GM19238 (cell line): ENCODE measurements at regions not wholly inside any gene's neighbourhood (a gene's known extent, or its start where the extent isn't known, plus 50 kb on each side); places are given as distances from the start of the nearest gene placed in this dataset.

Source experiments
- DNase-seq: peaks from one replicate; pipeline ENCODE4 v3.0.0; 2011; ENCODE audit warnings: low spot score; ENCODE audit not compliant: insufficient read length

DNA sequence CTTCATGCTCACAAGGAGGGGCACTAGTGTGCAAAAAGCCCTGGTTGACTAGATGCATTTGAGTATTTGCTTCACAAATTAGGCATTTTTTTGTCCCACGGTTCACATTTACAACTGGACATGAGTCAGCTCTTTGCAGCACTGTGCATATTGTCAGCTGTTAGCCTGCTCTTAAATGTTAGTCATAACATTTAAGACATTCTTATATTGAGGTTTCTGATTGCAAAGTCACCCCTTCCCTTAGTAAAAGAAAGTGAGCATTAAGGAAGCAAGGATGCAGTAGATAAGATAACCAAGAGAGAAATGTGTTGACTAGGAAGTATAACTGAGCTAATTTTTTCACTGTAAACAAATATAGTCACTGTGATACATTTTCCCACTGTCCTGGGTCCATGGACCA lies 132.6 kb upstream of the CTTNBP2NL start:
- no peak for DNase-seq

DNA sequence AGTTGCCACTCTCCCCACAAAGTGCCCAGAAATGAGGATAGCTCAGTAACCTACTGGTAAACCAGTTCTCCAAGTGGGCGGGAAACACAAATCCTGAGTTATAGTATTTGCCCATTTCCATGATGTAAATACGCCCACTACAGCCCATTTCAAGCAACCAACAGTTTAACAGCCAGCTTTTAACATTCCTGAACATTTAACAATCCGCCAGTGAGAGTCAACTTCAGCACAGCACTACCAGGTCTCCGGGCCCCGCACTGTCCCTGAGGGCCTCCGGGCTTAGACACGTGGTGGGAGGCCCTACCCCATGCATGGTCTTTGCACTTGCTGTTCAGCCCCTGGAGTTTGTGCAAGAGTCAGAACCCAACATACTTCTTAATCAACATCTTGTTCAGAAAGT lies 132.0 kb upstream of the CTTNBP2NL start:
- no peak for DNase-seq

DNA sequence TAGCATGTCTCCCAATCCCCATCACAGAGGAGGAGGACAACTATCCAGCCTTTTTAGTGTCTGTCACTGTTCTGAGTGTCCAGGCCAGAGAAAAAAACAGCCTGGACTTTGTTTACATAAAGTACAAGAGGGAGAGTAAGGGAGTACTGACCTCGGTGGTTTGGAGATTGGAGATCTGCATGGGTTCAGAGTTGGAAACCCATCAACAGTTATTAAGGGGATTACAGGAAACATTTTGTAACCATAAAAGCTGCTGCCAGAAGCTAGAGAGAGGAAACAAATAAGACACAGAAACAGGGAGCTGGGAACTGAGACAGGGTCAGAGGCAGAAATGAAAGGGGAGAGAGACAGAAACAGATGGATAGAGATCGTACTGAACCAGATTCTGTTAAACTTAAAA lies 131.5 kb upstream of the CTTNBP2NL start:
- no peak for DNase-seq

DNA sequence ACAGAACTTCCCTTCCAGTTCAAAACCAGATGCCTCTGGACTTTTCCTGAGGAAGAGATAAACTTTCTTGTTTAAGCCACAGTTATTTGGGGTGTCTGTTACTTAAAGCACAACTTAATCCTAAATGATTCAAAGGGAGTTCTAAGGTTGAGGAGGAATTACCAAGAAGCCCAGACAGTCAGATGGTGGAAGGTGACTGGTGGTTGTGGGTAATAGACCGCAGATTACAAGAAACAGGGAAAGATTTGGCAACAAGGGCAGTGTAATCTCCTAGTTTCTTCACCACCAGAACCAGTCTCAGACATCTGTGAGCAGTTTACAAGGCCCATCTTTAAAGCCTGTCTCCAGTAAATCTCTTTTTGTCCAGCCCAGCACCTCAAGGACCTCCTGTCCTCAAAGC lies 130.1 kb upstream of the CTTNBP2NL start:
- no peak for DNase-seq

DNA sequence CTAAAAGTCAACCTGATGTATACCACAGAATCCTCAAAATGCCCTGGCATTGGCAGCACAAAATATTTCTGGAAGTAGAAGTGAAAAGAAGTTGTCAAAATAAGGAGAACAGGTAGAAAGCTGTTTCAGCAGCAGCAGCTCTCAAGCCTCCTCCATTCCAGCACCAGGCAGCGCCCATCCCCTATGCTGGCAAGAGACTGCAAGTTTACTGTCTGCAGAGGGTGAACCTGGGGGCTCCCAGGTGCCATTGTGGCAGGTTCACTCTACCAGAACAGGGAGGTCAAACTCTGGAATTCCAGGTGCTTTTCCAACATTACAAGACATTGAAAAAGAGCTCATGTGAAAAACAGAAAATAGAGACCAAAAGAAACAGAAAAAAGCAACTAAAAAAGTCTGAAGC lies 128.8 kb upstream of the CTTNBP2NL start:
- DNase-seq: no peak

DNA sequence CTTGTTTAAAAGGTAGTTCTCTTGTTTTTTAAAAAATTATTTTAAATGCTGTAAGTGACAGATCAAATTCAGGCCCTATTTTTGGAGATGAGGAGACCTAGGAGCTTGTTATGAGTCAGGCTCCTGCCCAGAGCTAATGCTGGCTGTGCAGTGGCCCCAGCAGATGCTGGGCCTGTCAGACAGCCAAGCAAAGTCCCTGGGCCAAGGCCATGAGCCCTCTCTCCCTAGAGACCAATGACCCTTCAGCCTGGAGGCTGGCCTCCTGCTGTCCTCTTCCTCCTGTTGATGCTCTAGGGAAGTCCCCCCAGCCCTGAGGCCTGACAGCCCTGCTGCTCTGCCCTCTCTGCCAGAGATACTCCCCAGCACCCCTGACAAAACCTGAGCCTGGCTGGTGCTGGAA lies 128.1 kb upstream of the CTTNBP2NL start:
- no peak for DNase-seq

DNA sequence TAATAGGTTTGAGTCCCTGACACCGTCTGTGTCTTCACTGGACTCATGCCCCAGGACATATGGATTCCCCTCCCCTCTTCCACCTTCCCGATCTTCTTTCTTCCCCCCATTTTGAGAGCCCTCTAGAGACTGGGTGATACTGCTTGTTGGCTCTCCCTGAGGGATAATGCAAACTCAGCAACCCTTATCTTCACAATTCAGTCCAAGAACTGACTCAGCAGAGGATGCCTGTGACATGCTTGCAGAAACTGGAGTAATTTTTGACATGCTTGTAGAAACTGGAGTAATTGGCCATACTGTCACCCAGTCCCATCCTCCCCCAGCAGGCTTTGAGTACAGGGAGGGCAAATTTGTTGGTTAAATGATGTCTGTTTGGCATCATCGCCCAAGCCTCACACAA lies 127.6 kb upstream of the CTTNBP2NL start:
- DNase-seq: no peak

DNA sequence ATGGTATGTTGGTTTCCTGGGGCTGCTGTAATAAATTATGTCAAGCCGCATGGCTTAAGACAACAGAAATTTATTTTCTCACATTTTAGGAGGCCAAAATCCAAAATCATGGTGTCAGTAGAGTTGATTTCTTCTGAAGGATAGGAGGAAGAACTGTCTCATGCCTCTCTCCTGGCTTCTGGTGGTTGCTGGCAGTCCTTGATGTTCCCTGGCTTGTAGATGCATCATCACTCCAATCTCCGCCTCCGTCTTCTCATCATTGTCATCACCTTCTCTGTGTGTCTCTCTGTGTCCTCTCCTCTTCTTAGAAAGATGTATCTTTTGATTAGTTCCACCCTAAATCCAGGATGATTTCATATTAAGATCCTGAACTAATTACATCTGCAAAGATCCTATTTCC lies 124.7 kb upstream of the CTTNBP2NL start:
- no peak for DNase-seq

DNA sequence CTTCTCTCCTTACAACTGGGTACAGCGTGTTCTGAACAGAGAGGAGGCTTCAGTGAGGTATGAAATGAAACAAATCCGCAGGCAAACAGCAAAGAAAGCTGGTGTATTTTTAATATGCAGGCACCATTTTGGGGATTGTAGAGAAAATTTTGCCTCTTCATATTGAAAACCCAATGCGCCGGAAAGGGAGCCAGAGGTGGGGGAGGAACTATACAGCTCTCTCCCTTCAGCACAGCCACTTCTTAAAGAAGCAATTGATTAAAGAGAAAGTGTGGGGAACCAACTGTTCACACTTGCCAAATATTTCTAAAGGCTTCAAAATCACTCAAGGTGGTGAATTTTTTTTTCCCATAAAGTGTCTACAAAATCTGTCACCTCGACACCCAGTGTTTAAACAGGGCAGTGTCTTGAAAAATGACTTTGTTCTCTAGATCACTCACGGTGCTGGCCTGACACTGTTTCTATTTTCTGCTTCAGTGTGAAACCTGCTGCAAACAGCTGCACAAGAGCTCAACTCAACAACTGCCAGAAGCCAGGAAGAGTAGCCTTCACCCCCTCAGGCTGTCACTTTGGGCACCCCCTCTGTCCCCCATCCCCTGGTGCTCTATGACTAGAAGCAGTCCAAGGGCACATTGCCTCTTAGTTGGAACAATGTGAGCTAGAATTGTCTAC lies 123.8 kb upstream of the CTTNBP2NL start:
- DNase-seq: no peak

DNA sequence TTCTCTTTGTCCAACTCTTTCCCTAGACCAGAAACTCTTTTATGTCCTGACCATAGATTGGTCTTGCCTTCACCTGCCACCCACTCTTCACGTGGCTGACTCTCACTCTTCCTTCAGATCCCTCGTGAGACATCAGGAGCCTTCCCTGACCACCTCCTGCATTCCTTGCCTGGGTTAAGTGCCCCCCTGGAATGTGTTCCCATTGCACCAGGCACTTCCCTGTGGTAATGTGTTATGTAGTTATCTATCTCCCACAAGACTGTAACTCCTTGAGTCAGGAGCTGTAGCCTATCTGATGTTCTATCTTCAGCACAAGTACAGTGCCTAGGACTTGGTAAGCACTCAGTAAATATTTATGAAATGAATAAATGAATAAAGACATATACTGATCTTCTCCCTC lies 111.2 kb upstream of the CTTNBP2NL start:
- DNase-seq: no peak

DNA sequence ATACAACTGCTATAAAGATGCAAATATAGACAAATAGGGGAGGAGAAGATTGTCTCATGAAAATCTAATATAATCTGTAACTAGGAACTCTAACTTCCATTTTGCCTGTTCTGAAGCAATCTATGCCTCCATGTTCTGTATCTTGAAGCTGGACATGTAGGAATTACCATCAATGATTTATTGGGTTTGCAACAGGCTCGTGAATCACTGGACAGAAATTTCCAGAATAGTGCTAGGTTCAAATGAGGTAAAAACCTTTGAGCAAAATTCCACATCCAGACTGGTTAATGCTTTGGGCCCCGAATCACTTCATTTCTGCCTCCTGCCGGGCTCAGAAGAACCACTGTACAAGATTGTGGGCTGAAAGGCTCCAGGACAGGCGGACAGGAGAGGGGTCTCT lies 110.7 kb upstream of the CTTNBP2NL start:
- DNase-seq: no peak

DNA sequence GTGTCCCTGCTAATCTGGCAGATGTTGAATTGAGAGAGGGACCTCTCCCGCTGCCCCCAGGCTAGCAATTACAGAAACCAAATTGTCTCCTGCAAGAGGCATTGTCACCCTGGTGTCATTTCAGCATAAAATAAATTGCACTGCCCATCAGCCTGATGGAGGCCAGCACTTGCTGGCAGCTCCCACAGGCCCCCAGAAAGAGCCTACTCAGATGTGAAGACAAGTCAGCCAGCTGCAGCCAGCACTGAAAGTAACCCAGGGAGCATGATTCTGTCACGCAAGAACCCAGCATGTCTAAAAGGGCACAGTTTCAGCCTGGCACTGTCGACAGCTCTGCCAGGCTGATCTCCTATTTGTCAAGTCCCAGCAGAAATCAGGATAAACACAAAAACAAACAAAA lies 110.3 kb upstream of the CTTNBP2NL start:
- no peak for DNase-seq

DNA sequence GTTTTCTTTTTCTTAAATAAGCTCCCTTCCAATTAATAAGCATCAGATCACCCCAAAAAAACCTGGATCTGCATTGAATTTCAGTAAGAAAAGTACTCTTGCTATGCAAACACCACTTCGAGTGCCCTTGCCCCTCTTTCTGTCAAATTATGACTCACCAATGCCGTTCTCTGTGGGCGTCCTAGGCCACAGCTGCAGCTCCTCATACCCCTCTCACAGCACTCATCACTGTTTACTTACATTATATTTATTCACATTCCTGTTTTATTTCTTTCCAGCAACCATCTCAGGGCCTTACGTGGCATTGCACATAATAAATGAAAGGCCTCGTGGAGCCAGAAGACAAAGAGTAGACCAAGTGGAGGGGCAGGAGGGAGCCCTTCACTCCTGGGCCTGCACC lies 99.1 kb upstream of the CTTNBP2NL start:
- DNase-seq: no peak

DNA sequence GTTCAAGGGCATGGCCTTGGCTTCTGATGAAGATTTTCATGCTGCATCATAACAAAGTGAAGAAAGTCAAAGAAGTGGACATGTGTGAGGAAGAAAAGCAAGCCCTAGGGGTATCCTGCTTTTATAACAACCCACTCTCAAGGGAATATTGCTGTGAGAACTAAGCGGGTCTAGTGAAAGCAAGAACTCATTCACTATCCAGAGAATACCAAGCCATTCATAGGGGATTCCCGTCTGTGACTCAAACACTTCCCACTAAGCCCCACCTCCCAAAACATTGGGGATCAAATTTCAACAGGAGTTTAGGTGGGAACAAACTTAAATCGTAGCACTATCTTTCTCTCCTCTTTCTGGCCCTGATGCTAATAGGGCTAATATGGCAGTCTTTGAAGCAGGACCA lies 98.5 kb upstream of the CTTNBP2NL start:
- no peak for DNase-seq

DNA sequence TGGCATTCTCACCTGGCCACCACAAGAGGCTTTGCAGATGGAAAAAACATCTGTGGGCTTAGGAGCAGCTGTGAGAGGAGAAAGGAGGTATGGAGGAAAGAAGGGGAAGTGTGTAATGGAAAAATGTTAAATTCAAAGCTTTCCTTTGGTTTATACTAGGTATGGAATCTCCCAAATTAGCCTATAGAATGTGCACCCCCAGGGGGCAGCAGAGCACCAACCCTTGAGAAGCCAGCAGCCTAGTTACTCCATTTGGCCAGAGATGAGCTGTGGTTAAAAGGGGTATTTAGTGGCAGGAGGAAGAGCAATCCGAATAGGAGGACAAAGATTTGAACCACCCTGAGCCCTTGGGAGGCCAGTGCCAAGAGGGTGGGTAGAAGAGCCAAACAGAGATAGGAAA lies 97.5 kb upstream of the CTTNBP2NL start:
- DNase-seq: peak; percentile 16

DNA sequence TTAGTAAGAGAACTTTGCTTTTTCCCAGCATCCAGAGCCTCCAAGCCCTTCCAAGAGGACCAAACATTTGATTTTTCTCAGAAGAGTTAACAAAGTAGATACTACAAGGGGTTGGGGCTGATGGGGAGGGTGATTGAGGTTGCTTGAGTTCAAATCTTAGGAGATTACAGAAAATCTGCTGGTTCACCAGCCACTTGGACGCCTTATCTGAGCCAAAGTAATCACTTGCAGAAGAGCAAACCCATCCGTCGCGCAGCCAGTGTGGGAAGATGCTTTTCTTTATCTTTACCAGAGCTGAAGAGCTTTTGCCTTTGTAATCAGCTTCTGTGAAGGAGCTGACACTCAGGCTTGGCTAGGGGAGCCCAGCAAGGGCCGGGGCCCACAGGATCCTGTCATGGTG lies 91.9 kb upstream of the CTTNBP2NL start:
- no peak for DNase-seq

DNA sequence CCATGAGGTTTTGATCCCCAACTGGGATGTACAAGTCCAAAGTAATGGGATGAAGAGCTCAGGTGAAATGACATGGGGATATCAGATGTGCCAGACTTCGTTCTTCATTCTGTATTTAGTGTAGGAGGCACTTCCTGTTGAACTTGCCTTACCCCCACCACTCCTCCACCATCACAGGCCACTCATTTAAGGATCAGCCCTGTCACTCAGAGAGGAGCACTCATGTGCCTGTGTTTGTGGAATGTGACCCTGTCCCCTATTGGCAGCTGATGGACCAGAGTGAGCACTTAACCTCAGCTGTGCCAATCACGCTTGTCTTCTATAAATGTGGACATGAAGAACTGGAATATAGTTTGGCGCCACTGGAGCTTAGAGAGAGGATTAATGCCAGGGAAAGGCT lies 91.4 kb upstream of the CTTNBP2NL start:
- DNase-seq: no peak

DNA sequence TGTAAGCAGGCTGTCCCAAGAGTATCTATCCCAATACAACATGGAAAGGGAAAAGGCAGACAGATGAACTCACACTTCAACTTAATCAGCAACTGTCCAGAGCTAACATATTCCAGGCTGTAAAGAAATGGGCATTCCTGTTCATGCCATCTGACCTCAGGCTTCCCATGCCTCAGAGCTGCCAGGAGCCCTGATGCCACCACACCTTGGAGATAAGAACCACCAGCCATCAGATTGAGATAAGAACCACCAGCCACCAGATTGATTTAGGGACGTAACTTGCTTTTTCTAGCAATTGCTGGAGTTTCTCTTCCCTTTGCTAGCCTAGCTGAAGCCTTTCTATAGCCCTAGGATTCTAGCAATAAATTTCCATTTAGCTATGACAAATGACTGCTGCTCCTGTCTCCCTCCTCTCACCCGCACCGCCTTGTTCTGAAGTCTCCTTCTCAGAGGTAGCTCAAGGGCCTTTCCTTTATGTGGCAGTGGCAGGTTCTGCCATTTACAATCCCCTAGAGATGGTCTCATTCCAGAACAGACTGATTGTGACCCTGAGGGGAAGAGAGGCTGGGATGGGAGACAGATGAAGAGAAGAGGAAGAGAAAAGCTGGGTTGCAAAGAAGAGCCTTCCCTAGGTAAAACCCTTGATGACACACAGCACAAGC lies 88.0 kb upstream of the CTTNBP2NL start:
- DNase-seq: no peak

DNA sequence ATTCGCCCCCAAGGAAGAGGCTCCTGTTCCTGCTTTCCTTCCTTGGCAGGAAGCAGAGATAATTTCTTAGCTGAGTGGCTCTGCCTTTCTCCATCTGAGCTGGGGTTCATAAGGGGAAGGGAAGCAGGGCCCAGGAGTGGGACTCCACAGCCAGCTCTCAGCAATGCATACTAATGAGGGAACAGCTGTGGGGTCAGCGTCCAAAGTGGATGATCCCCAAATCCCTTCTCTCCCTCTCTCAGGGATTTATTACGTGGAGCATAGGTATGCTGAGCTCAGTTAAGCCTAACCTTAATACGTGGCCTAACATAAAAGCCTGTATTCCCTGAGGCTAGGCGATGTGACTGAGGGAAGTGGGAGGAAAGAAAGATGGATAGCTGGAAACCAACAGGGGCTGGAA lies 87.3 kb upstream of the CTTNBP2NL start:
- DNase-seq: no peak

DNA sequence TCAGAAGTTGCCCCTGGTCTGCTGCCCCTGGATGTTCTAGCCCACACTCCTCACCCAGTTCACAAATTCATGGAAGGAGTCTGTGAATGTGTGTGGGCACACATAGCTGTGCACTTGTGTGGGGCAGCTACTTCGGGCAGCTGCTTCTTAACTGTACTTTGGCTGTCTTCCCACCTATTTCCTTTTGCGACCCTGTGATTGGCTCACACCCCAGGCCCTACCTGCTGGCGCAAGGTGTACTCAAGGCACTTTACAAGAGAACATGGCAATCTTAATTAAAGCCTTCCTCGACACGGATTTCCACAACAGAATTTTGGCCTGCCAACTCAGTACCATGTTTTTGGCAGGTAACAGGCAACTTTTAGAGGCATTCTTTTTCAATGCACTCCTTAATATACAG lies 86.5 kb upstream of the CTTNBP2NL start:
- DNase-seq: no peak

DNA sequence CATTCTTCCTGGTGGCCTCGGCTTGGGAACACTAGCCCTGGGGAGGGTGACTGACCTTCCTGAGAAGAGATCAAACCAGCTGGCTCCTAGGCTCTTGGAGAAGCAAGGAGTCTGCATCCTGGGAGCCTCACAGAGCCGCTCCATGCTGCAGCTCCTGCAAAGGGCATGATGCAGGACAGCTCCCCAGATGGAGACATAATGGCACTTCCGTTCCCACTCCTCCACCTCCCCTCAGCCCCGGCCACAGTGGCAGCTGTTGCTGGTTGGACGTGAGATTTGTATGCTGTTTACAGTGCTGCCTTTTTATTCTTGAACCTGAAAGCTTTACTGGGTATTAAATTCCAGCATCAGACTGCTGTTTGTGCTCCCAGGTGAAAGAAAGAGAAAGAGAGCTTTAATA lies 83.7 kb upstream of the CTTNBP2NL start:
- no peak for DNase-seq

DNA sequence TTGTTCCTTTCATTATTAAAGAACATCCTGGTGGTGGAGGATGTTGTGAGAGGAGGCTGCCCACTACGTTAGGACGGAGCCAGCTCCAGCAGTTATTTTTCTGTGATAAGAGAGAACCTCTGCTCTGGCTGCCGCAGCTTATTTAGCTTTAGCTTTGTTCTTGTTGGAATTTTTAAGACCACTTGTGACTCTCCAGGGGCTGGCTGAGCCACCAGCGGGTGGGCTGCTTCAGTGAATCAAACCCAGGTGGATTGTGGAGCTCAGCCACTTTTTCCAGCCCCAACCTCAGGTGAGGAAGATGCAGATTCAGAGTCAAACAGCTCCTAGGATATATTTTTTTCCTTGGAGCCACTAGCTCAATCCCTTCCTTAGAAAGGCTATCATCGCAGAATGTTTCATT lies 83.1 kb upstream of the CTTNBP2NL start:
- DNase-seq: no peak

DNA sequence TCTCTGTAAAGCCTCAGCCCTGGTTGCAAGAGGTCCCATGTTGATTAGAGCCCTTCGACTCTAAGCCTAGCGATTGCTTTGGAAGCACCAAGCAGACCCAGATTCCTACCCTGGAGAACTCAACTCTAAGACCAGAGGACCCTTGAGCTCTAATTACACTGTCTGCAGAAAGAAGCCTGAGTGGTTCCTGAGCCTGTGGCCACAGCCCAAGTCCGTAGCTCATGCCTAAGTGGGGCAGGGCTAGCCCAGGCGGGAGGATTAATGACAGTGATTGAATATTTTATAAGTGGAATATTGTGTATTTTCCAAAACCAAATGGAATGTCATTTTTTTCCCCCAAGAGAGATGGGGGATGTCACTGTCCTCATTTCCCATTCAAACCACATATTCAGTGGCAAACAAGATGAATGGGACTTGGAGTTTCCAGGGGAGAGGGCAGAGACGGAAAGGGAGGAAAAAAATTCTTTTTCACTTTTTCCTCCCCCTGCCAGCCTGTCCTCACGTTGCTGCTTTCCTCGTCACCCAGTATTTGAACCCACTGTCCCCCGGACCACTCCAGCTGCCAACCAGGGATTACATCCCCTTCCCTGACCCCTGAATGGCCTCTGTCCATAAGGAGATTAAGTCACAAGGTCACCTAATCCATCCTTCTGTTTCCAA lies 79.6 kb upstream of the CTTNBP2NL start:
- no peak for DNase-seq
